ENCODE measurements at regions not wholly inside any gene's neighbourhood (a gene's known extent, or its start where the extent isn't known, plus 50 kb on each side); places are given as distances from the start of the nearest gene placed in this dataset.

- H3K27ac ChIP-seq (ENCODE audit: low read length) = no peak overlapping the region
- no peak overlapping the region for H3K4me3 ChIP-seq (ENCODE audit: low read depth in 2 of 2, low read length in 2 of 2)
- ATAC-seq = no peak
- H3K4me1 ChIP-seq (ENCODE audit: control insufficient read depth, insufficient read depth, low read length) = no peaks in the 10 kb centered on the region
- no peaks in the 10 kb centered on the region for H3K9me3 ChIP-seq (ENCODE audit: control insufficient read depth, insufficient read depth, low read depth, low read length)
- TF ChIP-seq TCF7L2 (IDR thresholded peaks at IDR 0.05; ENCODE audit: low read depth, low read length) (no peak), POLR2AphosphoS5 (IDR thresholded peaks at IDR 0.05; ENCODE audit: low read depth, low read length) (no peak), SIN3A (IDR thresholded peaks at IDR 0.05; ENCODE audit: borderline replicate concordance, insufficient read depth, low read depth, low read length) (no peak), CTCF (IDR thresholded peaks at IDR 0.05) (no peak)
- TF ChIP-seq, protein P1, sequence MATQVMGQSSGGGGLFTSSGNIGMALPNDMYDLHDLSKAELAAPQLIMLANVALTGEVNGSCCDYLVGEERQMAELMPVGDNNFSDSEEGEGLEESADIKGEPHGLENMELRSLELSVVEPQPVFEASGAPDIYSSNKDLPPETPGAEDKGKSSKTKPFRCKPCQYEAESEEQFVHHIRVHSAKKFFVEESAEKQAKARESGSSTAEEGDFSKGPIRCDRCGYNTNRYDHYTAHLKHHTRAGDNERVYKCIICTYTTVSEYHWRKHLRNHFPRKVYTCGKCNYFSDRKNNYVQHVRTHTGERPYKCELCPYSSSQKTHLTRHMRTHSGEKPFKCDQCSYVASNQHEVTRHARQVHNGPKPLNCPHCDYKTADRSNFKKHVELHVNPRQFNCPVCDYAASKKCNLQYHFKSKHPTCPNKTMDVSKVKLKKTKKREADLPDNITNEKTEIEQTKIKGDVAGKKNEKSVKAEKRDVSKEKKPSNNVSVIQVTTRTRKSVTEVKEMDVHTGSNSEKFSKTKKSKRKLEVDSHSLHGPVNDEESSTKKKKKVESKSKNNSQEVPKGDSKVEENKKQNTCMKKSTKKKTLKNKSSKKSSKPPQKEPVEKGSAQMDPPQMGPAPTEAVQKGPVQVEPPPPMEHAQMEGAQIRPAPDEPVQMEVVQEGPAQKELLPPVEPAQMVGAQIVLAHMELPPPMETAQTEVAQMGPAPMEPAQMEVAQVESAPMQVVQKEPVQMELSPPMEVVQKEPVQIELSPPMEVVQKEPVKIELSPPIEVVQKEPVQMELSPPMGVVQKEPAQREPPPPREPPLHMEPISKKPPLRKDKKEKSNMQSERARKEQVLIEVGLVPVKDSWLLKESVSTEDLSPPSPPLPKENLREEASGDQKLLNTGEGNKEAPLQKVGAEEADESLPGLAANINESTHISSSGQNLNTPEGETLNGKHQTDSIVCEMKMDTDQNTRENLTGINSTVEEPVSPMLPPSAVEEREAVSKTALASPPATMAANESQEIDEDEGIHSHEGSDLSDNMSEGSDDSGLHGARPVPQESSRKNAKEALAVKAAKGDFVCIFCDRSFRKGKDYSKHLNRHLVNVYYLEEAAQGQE (IDR thresholded peaks at IDR 0.05; ENCODE audit: insufficient read depth in 1 of 2, low read depth in 2 of 2, low read length in 1 of 2) = no peak
- no peak for DNase-seq (ENCODE audit: low read depth, low spot score)
- in situ Hi-C loops (cut with HindIII; ENCODE audit: low pct_unique_long_range_greater_than_20kb, low sequenced_read_pairs) (no loop called here), intact Hi-C loops (cut with micrococcal nuclease; ENCODE audit: unreplicated experiment) (no loop called here)
- CTCF ChIA-PET = no interaction called here
- POLR2A ChIA-PET = no interaction called here
- H3K36me3 ChIP-seq (ENCODE audit: control insufficient read depth, insufficient read depth, low read length) = no peaks in the 10 kb centered on the region
- no TSS peak for BruUV-seq (replicated peaks)
- no peaks in the 10 kb centered on the region; the same call in none of the 2 replicates for H3K27me3 ChIP-seq (ENCODE audit: control insufficient read depth, insufficient read depth, low read length)
Observed at GRCh38 chr14:22381766-22382165, 207.3 kb downstream of the DAD1 start.

DNA sequence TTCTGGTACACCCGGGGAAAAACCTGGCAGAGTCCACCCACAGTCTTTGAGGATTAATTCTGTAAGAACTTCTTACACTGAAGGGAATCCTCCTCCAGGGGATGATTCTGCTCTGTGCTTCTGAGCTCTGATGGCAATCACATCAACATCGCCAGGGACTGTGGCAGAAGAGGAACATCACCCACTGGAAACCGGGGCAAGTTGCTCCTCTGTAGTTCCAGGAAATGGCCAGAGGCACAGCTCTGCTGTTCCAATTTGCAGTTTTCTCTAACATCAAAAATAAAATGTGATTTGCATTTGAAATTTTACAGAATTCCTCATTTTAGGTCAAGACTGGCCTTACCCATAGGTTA is 207.6 kb downstream of the DAD1 start:
- no peak overlapping the region for H3K4me3 ChIP-seq (ENCODE audit: low read depth in 2 of 2, low read length in 2 of 2)
- BruUV-seq (replicated peaks) = no TSS peak
- H3K4me1 ChIP-seq (ENCODE audit: control insufficient read depth, insufficient read depth, low read length) = no peaks in the 10 kb centered on the region
- H3K9me3 ChIP-seq (ENCODE audit: control insufficient read depth, insufficient read depth, low read depth, low read length) = no peaks in the 10 kb centered on the region
- intact Hi-C loops (cut with micrococcal nuclease; ENCODE audit: unreplicated experiment) = no loop called here
- in situ Hi-C loops (cut with HindIII; ENCODE audit: low pct_unique_long_range_greater_than_20kb, low sequenced_read_pairs) = no loop called here
- H3K27me3 ChIP-seq (ENCODE audit: control insufficient read depth, insufficient read depth, low read length) = no peaks in the 10 kb centered on the region; the same call in none of the 2 replicates
- ChIA-PET CTCF (no interaction called here), POLR2A (no interaction called here)
- H3K36me3 ChIP-seq (ENCODE audit: control insufficient read depth, insufficient read depth, low read length) = no peaks in the 10 kb centered on the region
- H3K27ac ChIP-seq (ENCODE audit: low read length) = no peak overlapping the region
- TF ChIP-seq SIN3A (IDR thresholded peaks at IDR 0.05; ENCODE audit: borderline replicate concordance, insufficient read depth, low read depth, low read length) (no peak), CTCF (IDR thresholded peaks at IDR 0.05) (no peak), POLR2AphosphoS5 (IDR thresholded peaks at IDR 0.05; ENCODE audit: low read depth, low read length) (no peak), TCF7L2 (IDR thresholded peaks at IDR 0.05; ENCODE audit: low read depth, low read length) (no peak)
- TF ChIP-seq, protein P1 (IDR thresholded peaks at IDR 0.05; ENCODE audit: insufficient read depth in 1 of 2, low read depth in 2 of 2, low read length in 1 of 2) = no peak
- DNase-seq (ENCODE audit: low read depth, low spot score) (no peak), ATAC-seq (no peak)
